HepG2 (cell line): ENCODE measurements at regions not wholly inside any gene's neighbourhood (a gene's known extent, or its start where the extent isn't known, plus 50 kb on each side); places are given as distances from the start of the nearest gene placed in this dataset.

Source experiments
- ATAC-seq: fragments of 200-7000 bp; cut with Tn5 transposase; 3 replicates; pipeline ENCODE4 v1.9.1; 2020; ENCODE audit warnings: mild to moderate bottlenecking, moderate library complexity
- BruUV-seq: library from RNA; stranded (reverse); fragments of 400-500 nt; replicated peaks from 2 replicates; lab custom pipeline; 2021; lab: Mats Ljungman, UMichigan
- CTCF ChIA-PET: fragments of 300-600 bp; formaldehyde crosslinking; extraction: SDS; loops from one replicate; lab custom pipeline; 2021; ENCODE audit warnings: low total read pairs, inconsistent platforms, low intra/inter-chr PET ratio; lab: Yijun Ruan, JAX
- POLR2A ChIA-PET: fragments of 350-600 bp; sonication (Branson Sonifier 250); formaldehyde crosslinking; loops from one replicate; lab custom pipeline; 2020; ENCODE audit warnings: antibody characterized with exemption, inconsistent platforms; lab: Yijun Ruan, JAX
- DNase-seq: peaks from one replicate; pipeline ENCODE4 v3.0.0-alpha.2; 2015; ENCODE audit warnings: low spot score
- FAIRE-seq: peaks from 3 replicates; lab custom pipeline; 2011; peaks lifted over from hg19 to GRCh38; lab: Jason Lieb, UNC
- H2AFZ ChIP-seq: one replicate; pipeline ENCODE4 v1.6.1; 2011; ENCODE audit warnings: low read length, inconsistent platforms
- H3K27ac ChIP-seq: fragments of 300-600 bp; 3 replicates; pipeline ENCODE4 v1.8.0; 2011; ENCODE audit warnings: mixed run types, mild to moderate bottlenecking, mixed read lengths, low read length, inconsistent platforms; ENCODE audit not compliant: insufficient read depth; ENCODE audit errors: extremely low read length
- H3K27me3 ChIP-seq, 2 experiments: fragments of 200-600 bp in 1 of 2; 2 replicates in 1 of 2; 3 replicates in 1 of 2; pipeline versions ENCODE4 v1.6.0 to v1.8.0; 2011; ENCODE audit warnings: low read length in 2 of 2, mild to moderate bottlenecking in 2 of 2, moderate library complexity in 2 of 2, inconsistent platforms in 1 of 2; ENCODE audit not compliant: insufficient read depth in 2 of 2, control insufficient read depth in 1 of 2
- H3K36me3 ChIP-seq, 2 experiments: fragments of 200-600 bp in 1 of 2; replicated peaks in 1 of 2; 2 replicates in 1 of 2; 3 replicates in 1 of 2; pipeline versions ENCODE4 v1.5.1 to v1.8.0; 2011; ENCODE audit warnings: low read length in 2 of 2, inconsistent platforms in 1 of 2; ENCODE audit not compliant: insufficient read depth in 2 of 2, control insufficient read depth in 1 of 2
- H3K4me1 ChIP-seq: 2 replicates; pipeline ENCODE4 v1.5.1; 2012; ENCODE audit warnings: low read length, inconsistent platforms; ENCODE audit not compliant: insufficient read depth
- H3K4me2 ChIP-seq: 2 replicates; pipeline ENCODE4 v1.6.0; 2011; ENCODE audit warnings: low read depth, low read length, inconsistent platforms
- H3K4me3 ChIP-seq, 3 experiments: fragments of 200-600 bp in 1 of 3; sonication (generic), shearing (Covaris generic) in 1 of 3; replicated peaks in 1 of 3; 2 replicates each; pipeline ENCODE4 v1.5.1; 2011 to 2016; ENCODE audit warnings: low read length in 3 of 3, inconsistent platforms in 2 of 3, low read depth in 2 of 3, mild to moderate bottlenecking in 2 of 3, control low read depth in 1 of 3, mixed read lengths in 1 of 3; ENCODE audit not compliant: insufficient read depth in 1 of 3
- H3K79me2 ChIP-seq: one replicate; pipeline ENCODE4 v1.6.1; 2011; ENCODE audit warnings: low read length, inconsistent platforms; ENCODE audit not compliant: insufficient read depth
- H3K9ac ChIP-seq: 2 replicates; pipeline ENCODE4 v1.6.0; 2011; ENCODE audit warnings: mild to moderate bottlenecking, low read depth, low read length, inconsistent platforms; ENCODE audit not compliant: insufficient read depth
- H3K9me3 ChIP-seq: 2 replicates; pipeline ENCODE4 v1.5.1; 2012; ENCODE audit warnings: mild to moderate bottlenecking, low read length
- H4K20me1 ChIP-seq: 2 replicates; pipeline ENCODE4 v1.6.0; 2011; ENCODE audit warnings: inconsistent platforms, mild to moderate bottlenecking, low read length, moderate library complexity; ENCODE audit not compliant: insufficient read depth
- ARNTL ChIP-seq: sonication (generic); formaldehyde crosslinking; IDR thresholded peaks from 2 replicates; pipeline ENCODE4 v1.4.0; 2020; ENCODE audit warnings: mild to moderate bottlenecking, missing genetic modification reagents
- FOSL1 ChIP-seq: sonication (generic); formaldehyde crosslinking; IDR thresholded peaks from 2 replicates; pipeline ENCODE4 v1.9.0; 2021; ENCODE audit warnings: missing genetic modification reagents, borderline replicate concordance
- MTF1 ChIP-seq: sonication (generic); formaldehyde crosslinking; IDR thresholded peaks from 2 replicates; pipeline ENCODE4 v1.5.0; 2020; ENCODE audit warnings: missing genetic modification reagents
- MZF1 ChIP-seq: sonication (generic); formaldehyde crosslinking; IDR thresholded peaks from 2 replicates; pipeline ENCODE4 v1.8.1; 2023; ENCODE audit warnings: mild to moderate bottlenecking, missing genetic modification reagents, borderline replicate concordance
- REXO4 ChIP-seq: sonication (generic); formaldehyde crosslinking; IDR thresholded peaks from 2 replicates; pipeline ENCODE4 v1.8.0; 2022; ENCODE audit warnings: missing genetic modification reagents, mild to moderate bottlenecking, borderline replicate concordance
- ZNF17 ChIP-seq: sonication (generic); formaldehyde crosslinking; IDR thresholded peaks from 2 replicates; pipeline ENCODE4 v1.5.0; 2020; ENCODE audit warnings: mild to moderate bottlenecking, missing genetic modification reagents
- ZNF512 ChIP-seq: sonication (generic); formaldehyde crosslinking; IDR thresholded peaks from 2 replicates; pipeline ENCODE4 v1.4.0; 2020; ENCODE audit warnings: mild to moderate bottlenecking, missing genetic modification reagents
- ZNF878 ChIP-seq: sonication (generic); formaldehyde crosslinking; IDR thresholded peaks from 2 replicates; pipeline ENCODE4 v1.8.1; 2023; ENCODE audit warnings: mild to moderate bottlenecking, missing genetic modification reagents, moderate library complexity
- WGBS: methylation state at CpG from one replicate; pipeline ENCODE4 v1.1.6; 2017; ENCODE audit warnings: low lambda C conversion rate; 5-methylcytosine and 5-hydroxymethylcytosine counted together
- in situ Hi-C: cut with HindIII; loops from 2 replicates; pipeline ENCODE4 v1.10.0; 2017; ENCODE audit warnings: low pct_unique_long_range_greater_than_20kb; ENCODE audit not compliant: extremely low pct_ligation_motif_present
- intact Hi-C: fragments of 100-400 bp; cut with micrococcal nuclease; formaldehyde crosslinking; loops from one replicate; pipeline ENCODE4 v1.10.0; 2022; ENCODE audit not compliant: unreplicated experiment
- TF ChIP-seq, protein P1 (sequence below): sonication (generic); formaldehyde crosslinking; IDR thresholded peaks from 2 replicates; pipeline ENCODE4 v1.4.0; 2020; ENCODE audit warnings: missing genetic modification reagents
- TF ChIP-seq, protein P2 (sequence below): sonication (generic); formaldehyde crosslinking; IDR thresholded peaks from 2 replicates; pipeline ENCODE4 v1.4.0; 2020; ENCODE audit warnings: missing genetic modification reagents
- TF ChIP-seq, protein P3 (sequence below): sonication (generic); formaldehyde crosslinking; IDR thresholded peaks from 2 replicates; pipeline ENCODE4 v1.8.0; 2022; ENCODE audit warnings: missing genetic modification reagents, mild to moderate bottlenecking, inconsistent platforms, borderline replicate concordance
- TF ChIP-seq, protein P4 (sequence below): sonication (generic); formaldehyde crosslinking; IDR thresholded peaks from 2 replicates; pipeline ENCODE4 v1.8.1; 2023; ENCODE audit warnings: mild to moderate bottlenecking, missing genetic modification reagents
- TF ChIP-seq, protein P5 (sequence below): sonication (generic); formaldehyde crosslinking; IDR thresholded peaks from 2 replicates; pipeline ENCODE4 v1.4.0; 2020; ENCODE audit warnings: missing genetic modification reagents, mild to moderate bottlenecking, borderline replicate concordance

DNA sequence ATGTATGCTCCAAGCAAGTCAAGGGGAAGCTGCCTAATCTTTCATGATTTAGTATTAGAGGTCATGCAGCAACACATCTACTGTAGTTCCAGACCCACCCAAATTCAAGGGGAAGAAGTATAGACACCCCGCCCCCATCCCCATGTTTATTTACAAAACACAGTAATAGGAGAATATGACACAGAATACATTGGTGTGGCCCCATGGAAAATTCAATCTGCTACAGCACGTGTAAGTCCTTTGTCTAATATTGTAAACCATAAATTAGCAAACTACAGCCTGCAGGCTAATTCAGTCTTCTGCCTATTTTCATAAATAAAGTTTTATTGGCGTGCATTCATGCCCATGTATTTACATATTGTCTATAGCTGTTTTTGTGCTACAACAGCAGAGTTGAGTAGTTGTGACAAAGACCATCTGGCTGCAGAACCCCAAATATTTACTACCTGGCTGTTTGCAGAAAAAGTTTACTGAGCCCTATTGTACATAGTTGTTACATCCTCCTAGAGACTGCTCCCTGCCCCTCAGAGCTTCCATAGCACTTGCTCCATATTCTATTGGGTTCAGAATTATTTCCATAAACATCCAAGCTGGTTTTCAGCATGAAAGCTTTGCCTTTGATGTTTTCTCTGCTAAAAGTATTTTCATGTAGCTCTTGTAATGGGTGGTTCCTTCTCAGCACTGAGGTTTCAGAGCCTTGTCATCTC is 326.8 kb upstream of the CPEB2 start:
- H3K36me3 ChIP-seq, result no peaks in the 10 kb centered on the region
- H4K20me1 ChIP-seq, result no peaks in the 10 kb centered on the region
- intact Hi-C loops (no loop called here), in situ Hi-C loops (no loop called here)
- H3K4me1 ChIP-seq, result no peaks in the 10 kb centered on the region
- no peak for DNase-seq
- H2AFZ ChIP-seq, result no peak overlapping the region
- no peak overlapping the region for H3K4me3 ChIP-seq
- no peaks in the 10 kb centered on the region for H3K27me3 ChIP-seq
- no peak for FAIRE-seq
- BruUV-seq, result no TSS peak
- WGBS, result 10% methylated on average over 3 of the region's 3 CpGs
- H3K79me2 ChIP-seq, result no peaks in the 10 kb centered on the region
- no peak overlapping the region for H3K4me2 ChIP-seq
- peaks cover 84% of the 10 kb centered on the region for H3K9me3 ChIP-seq
- ChIA-PET CTCF (no interaction called here), POLR2A (no interaction called here)
- no peak overlapping the region for H3K27ac ChIP-seq
- no peak overlapping the region for H3K9ac ChIP-seq
- no peak for ATAC-seq
- TF ChIP-seq ZNF17 (no peak), FOSL1 (no peak), ZNF878 (CRISPR knock-in tag) (no peak), ZNF512 (CRISPR knock-in tag) (no peak), REXO4 (CRISPR knock-in tag) (no peak), ARNTL (CRISPR knock-in tag) (no peak), MTF1 (CRISPR knock-in tag) (no peak), MZF1 (no peak)
- TF ChIP-seq, protein P1, sequence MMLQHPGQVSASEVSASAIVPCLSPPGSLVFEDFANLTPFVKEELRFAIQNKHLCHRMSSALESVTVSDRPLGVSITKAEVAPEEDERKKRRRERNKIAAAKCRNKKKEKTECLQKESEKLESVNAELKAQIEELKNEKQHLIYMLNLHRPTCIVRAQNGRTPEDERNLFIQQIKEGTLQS, result no peak
- TF ChIP-seq, protein P2, sequence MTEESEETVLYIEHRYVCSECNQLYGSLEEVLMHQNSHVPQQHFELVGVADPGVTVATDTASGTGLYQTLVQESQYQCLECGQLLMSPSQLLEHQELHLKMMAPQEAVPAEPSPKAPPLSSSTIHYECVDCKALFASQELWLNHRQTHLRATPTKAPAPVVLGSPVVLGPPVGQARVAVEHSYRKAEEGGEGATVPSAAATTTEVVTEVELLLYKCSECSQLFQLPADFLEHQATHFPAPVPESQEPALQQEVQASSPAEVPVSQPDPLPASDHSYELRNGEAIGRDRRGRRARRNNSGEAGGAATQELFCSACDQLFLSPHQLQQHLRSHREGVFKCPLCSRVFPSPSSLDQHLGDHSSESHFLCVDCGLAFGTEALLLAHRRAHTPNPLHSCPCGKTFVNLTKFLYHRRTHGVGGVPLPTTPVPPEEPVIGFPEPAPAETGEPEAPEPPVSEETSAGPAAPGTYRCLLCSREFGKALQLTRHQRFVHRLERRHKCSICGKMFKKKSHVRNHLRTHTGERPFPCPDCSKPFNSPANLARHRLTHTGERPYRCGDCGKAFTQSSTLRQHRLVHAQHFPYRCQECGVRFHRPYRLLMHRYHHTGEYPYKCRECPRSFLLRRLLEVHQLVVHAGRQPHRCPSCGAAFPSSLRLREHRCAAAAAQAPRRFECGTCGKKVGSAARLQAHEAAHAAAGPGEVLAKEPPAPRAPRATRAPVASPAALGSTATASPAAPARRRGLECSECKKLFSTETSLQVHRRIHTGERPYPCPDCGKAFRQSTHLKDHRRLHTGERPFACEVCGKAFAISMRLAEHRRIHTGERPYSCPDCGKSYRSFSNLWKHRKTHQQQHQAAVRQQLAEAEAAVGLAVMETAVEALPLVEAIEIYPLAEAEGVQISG, result no peak
- TF ChIP-seq, protein P3, sequence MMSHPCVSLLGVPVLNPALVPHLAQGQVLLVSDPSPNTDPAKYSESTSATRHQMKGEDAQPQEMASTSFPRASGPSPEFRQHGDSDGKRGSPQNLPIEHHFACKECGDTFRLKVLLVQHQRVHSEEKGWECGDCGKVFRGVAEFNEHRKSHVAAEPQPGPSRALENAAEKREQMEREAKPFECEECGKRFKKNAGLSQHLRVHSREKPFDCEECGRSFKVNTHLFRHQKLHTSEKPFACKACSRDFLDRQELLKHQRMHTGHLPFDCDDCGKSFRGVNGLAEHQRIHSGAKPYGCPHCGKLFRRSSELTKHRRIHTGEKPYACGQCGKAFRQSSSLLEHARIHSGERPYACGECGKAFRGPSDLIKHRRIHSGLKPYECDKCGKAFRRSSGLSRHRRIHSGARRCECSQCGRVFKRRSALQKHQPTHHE, result no peak
- TF ChIP-seq, protein P4, sequence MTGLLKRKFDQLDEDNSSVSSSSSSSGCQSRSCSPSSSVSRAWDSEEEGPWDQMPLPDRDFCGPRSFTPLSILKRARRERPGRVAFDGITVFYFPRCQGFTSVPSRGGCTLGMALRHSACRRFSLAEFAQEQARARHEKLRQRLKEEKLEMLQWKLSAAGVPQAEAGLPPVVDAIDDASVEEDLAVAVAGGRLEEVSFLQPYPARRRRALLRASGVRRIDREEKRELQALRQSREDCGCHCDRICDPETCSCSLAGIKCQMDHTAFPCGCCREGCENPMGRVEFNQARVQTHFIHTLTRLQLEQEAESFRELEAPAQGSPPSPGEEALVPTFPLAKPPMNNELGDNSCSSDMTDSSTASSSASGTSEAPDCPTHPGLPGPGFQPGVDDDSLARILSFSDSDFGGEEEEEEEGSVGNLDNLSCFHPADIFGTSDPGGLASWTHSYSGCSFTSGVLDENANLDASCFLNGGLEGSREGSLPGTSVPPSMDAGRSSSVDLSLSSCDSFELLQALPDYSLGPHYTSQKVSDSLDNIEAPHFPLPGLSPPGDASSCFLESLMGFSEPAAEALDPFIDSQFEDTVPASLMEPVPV, result no peak
- TF ChIP-seq, protein P5, sequence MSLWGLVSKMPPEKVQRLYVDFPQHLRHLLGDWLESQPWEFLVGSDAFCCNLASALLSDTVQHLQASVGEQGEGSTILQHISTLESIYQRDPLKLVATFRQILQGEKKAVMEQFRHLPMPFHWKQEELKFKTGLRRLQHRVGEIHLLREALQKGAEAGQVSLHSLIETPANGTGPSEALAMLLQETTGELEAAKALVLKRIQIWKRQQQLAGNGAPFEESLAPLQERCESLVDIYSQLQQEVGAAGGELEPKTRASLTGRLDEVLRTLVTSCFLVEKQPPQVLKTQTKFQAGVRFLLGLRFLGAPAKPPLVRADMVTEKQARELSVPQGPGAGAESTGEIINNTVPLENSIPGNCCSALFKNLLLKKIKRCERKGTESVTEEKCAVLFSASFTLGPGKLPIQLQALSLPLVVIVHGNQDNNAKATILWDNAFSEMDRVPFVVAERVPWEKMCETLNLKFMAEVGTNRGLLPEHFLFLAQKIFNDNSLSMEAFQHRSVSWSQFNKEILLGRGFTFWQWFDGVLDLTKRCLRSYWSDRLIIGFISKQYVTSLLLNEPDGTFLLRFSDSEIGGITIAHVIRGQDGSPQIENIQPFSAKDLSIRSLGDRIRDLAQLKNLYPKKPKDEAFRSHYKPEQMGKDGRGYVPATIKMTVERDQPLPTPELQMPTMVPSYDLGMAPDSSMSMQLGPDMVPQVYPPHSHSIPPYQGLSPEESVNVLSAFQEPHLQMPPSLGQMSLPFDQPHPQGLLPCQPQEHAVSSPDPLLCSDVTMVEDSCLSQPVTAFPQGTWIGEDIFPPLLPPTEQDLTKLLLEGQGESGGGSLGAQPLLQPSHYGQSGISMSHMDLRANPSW (CRISPR knock-in tag), result no peak
